Activated T-helper 2 cell treated with anti-CD3 and anti-CD28 coated beads, Interferon-gamma antibody, Interleukin-2, Interleukin-4, amounts not matched to agents 10 μg/mL and 5 μg/mL and 100 μg/mL, durations not matched to agents 14 hours and 24 hours and 36 hours (primary cell): ENCODE measurements at regions not wholly inside any gene's neighbourhood (a gene's known extent, or its start where the extent isn't known, plus 50 kb on each side); places are given as distances from the start of the nearest gene placed in this dataset.
"Not testable (repeated sequence)": the region's sequence is repeated elsewhere in the genome, so short reads cannot be mapped to it uniquely, and the experiment has no call there.

Experiments
- DNase-seq: peaks from one replicate; pipeline ENCODE4 v3.0.0; 2021; ENCODE audit warnings: low spot score
- H3K27ac Mint-ChIP-seq: one replicate; pipeline ENCODE4 v1.8.0; 2021; ENCODE audit warnings: mixed read lengths
- H3K27me3 Mint-ChIP-seq: one replicate; pipeline ENCODE4 v1.8.0; 2021; ENCODE audit warnings: low read depth, mixed read lengths
- H3K36me3 Mint-ChIP-seq: one replicate; pipeline ENCODE4 v1.8.0; 2021; ENCODE audit warnings: low read depth, mixed read lengths
- H3K4me1 Mint-ChIP-seq: one replicate; pipeline ENCODE4 v1.8.0; 2021; ENCODE audit warnings: low read depth, mixed read lengths
- H3K4me3 Mint-ChIP-seq: one replicate; pipeline ENCODE4 v1.8.0; 2021; ENCODE audit warnings: low read depth, mild to moderate bottlenecking, moderate library complexity, mixed read lengths
- H3K9me3 Mint-ChIP-seq: one replicate; pipeline ENCODE4 v1.8.0; 2021; ENCODE audit warnings: mixed read lengths
- intact Hi-C: fragments of 100-400 bp; cut with micrococcal nuclease; formaldehyde crosslinking; loops from one replicate; pipeline ENCODE4 v1.15.1; 2023

DNA sequence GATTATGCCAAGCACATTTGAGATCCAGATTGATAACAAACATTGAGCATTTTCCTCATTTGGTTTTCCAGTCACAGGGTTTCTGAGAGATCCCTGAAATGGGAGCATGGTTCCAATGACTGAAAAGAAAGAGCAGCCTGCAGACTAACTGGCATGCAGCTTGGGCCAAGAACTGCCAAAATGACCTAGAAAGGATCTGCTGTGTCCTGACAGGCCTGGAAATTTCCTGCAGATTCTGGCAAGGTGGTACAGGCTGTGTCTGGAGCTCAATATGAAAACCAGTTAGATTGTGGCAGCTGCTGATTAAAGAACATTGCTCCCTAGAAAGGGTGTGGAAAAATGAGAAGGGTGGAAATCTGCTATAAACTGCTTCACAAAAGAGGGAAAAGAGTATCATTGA is 417.3 kb downstream of the IPO8 start:
- Mint-ChIP-seq H3K4me1 (no peaks in the 10 kb centered on the region), H3K27ac (no peak overlapping the region), H3K9me3 (peaks cover 2% of the 10 kb centered on the region), H3K4me3 (no peak overlapping the region), H3K27me3 (no peaks in the 10 kb centered on the region), H3K36me3 (no peaks in the 10 kb centered on the region)
- intact Hi-C loops: no loop called here
- no peak for DNase-seq

DNA sequence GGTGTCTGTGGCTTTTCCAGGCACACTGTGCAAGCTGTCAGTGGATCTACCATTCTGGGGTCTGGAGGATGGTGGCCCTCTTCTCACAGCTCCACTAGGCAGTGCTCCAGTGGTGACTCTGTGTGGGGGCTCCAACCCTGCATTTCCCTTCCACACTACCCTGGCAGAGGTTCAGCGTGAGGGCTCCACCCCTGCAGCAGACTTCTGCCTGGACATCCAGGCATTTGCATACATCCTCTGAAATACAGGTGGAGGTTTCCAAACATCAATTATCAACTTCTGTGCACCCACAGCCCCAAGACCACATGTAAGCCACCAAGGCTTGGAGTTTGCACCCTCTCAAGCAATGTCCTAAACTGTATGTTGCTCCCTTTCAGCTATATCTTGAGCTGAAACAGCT is 423.2 kb downstream of the IPO8 start:
- not testable (repeated sequence) for H3K4me1 Mint-ChIP-seq

DNA sequence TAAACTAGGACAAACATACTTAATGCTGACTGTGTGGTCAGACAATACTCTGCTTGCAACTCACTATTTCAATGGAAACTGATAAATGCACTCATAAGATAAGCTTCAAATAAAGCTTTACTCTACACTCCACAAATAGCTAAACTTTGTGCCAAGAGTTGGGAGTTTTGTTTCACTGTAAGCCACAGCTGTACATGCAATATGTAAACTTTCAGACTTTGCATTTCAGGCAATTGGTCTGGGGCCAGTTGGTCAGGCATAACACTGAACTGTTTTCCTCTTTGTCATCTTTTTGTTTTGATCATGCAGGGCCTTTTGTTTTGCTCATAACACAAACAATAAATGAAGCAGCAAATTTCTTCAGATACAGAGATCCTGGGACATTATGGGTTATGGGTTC is 426.2 kb downstream of the IPO8 start:
- H3K4me1 Mint-ChIP-seq: no peaks in the 10 kb centered on the region
- DNase-seq: no peak
- H3K27ac Mint-ChIP-seq: no peak overlapping the region
- H3K27me3 Mint-ChIP-seq: no peaks in the 10 kb centered on the region
- intact Hi-C loops: no loop called here
- H3K36me3 Mint-ChIP-seq: no peaks in the 10 kb centered on the region
- H3K9me3 Mint-ChIP-seq: peaks cover 8% of the 10 kb centered on the region
- H3K4me3 Mint-ChIP-seq: no peak overlapping the region

More for the DNA sequence above, 423.2 kb downstream of the IPO8 start:
- intact Hi-C loops, DNase-seq, H3K36me3 Mint-ChIP-seq, H3K4me3 Mint-ChIP-seq, H3K9me3 Mint-ChIP-seq, H3K27ac Mint-ChIP-seq, H3K27me3 Mint-ChIP-seq: not testable (repeated sequence)

DNA sequence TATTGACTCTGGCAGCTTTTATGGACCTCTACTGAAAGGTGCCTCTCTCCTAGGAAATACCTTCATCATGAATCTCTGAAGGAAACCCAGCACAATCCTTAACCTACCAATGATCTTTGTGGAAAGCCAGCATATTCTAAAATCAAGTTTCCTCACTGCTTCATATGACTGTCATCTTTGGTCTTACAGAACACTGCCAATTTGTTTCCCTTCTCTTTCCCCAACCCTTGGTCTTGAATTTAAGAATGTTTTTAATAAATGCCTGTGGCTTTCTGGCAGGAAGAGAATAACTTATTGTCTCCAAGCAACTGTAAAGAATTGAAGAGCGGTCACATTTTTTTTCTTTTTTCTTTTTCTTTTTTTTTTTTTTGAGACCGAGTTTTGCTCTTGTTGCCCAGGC is 427.6 kb downstream of the IPO8 start:
- no peak for DNase-seq
- no peaks in the 10 kb centered on the region for H3K27me3 Mint-ChIP-seq
- peaks cover 2% of the 10 kb centered on the region for H3K9me3 Mint-ChIP-seq
- H3K27ac Mint-ChIP-seq: no peak overlapping the region
- no peak overlapping the region for H3K4me3 Mint-ChIP-seq
- H3K4me1 Mint-ChIP-seq: no peaks in the 10 kb centered on the region
- no peaks in the 10 kb centered on the region for H3K36me3 Mint-ChIP-seq
- intact Hi-C loops: no loop called here

DNA sequence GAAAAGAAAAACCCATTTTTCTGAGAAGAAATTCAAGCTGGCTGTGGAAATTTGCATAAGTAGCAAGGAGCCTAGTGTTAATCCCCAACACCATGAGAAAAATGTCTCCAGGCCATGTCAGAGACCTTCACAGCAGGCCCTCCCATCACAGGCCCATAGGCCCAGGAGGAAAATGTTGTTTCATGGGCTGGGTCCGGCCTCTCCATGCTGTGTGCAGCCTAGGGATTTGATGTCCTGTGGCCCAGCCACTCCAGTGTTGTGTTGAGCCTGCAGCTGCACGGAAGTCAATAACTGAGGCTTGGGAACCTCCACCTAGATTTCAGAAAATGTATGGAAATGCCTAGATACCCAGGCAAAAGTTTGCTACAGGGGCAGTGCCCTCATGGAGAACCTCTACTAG is 432.2 kb downstream of the IPO8 start:
- H3K4me1 Mint-ChIP-seq: no peaks in the 10 kb centered on the region
- no peaks in the 10 kb centered on the region for H3K9me3 Mint-ChIP-seq
- no peak for DNase-seq
- H3K27ac Mint-ChIP-seq: no peak overlapping the region
- intact Hi-C loops: no loop called here
- no peak overlapping the region for H3K4me3 Mint-ChIP-seq
- H3K36me3 Mint-ChIP-seq: no peaks in the 10 kb centered on the region
- no peaks in the 10 kb centered on the region for H3K27me3 Mint-ChIP-seq

DNA sequence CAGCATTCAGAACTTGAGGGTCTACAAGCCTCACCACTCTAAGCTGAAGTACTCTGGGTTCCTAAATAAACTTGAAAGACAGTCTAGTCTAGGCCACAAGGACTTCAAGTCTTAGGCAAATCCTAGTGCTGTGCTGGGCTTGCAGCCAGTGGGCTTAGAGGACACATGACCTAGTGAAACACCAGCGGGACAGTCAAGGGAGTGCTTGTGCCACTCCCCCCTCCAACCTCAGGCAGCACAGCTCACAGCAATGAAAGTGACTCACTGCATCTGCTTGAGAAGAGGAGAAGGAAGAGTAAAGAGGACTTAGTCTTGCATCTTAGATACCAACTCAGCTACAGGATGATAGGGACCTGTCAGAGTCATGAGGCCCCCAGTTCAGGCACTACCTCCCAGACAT is 438.1 kb downstream of the IPO8 start:
- Mint-ChIP-seq H3K36me3 (no peaks in the 10 kb centered on the region), H3K4me3 (no peak overlapping the region), H3K4me1 (no peaks in the 10 kb centered on the region), H3K27ac (no peak overlapping the region), H3K27me3 (no peaks in the 10 kb centered on the region), H3K9me3 (no peaks in the 10 kb centered on the region)
- DNase-seq: no peak
- intact Hi-C loops: no loop called here

DNA sequence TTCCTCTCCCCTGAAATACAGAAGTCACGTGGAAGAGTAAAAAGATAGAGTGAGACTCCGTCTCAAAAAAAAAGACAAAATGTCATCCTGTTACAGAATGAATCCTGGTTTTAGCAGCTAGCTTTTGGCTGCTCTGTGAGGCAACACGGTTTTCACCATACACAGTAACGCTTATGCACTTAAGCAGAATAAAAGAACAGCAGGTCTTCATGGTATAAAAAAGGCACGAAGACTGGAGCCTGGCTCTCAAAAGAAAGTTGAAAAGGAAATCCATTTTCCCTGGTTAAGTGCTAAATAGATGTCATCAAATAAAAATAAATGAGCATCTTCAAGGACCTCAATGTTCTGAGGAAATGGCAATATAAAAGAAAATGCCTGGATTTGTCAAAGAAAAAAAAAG is 444.1 kb downstream of the IPO8 start:
- DNase-seq: no peak
- Mint-ChIP-seq H3K4me1 (no peaks in the 10 kb centered on the region), H3K27ac (no peak overlapping the region), H3K36me3 (no peaks in the 10 kb centered on the region), H3K4me3 (no peak overlapping the region), H3K27me3 (no peaks in the 10 kb centered on the region), H3K9me3 (no peaks in the 10 kb centered on the region)
- intact Hi-C loops: no loop called here

DNA sequence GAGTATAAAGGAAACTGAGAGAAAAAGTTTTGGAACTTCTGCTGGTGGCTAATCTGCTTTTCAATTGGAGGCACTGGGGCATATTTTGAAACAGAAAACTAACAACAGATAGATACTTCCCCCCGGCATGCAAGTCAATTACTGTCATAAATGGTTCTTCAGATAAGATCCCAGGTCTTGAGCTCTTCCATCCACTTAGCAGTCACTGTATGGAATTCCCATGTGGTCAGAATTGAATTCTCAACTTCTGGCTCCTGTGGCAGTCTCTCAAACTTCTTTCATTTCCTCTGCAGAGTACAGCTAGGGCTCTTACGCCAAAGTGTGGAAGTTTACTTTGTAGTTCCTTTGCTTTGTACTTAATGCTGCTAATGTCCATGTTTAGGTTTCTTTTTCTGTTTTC is 452.2 kb downstream of the IPO8 start:
- Mint-ChIP-seq H3K9me3 (no peaks in the 10 kb centered on the region), H3K27ac (no peak overlapping the region), H3K36me3 (no peaks in the 10 kb centered on the region), H3K4me3 (no peak overlapping the region), H3K27me3 (no peaks in the 10 kb centered on the region), H3K4me1 (no peaks in the 10 kb centered on the region)
- no peak for DNase-seq
- intact Hi-C loops: no loop called here

DNA sequence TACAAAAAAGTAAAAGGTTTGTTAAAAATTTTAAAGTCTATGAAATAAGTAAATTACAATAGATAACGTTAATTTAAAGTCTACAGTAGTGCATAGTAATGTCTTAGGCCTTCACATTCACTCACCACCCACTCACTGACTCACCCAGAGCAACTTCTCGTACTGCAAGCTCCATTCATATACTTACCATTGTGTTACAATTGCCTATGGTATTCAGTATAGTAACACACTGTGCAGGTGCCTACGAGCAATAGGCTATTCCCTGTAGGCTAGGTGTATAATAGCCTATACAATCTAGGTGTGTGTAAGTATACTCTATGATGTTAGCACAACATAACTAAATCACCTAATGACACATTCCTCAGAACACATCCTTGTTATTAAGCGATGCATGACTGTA is 435.3 kb upstream of the TMTC1 start:
- Mint-ChIP-seq H3K9me3 (no peaks in the 10 kb centered on the region), H3K4me1 (no peaks in the 10 kb centered on the region), H3K4me3 (no peak overlapping the region), H3K27me3 (no peaks in the 10 kb centered on the region), H3K27ac (no peak overlapping the region), H3K36me3 (no peaks in the 10 kb centered on the region)
- no peak for DNase-seq
- intact Hi-C loops: no loop called here

DNA sequence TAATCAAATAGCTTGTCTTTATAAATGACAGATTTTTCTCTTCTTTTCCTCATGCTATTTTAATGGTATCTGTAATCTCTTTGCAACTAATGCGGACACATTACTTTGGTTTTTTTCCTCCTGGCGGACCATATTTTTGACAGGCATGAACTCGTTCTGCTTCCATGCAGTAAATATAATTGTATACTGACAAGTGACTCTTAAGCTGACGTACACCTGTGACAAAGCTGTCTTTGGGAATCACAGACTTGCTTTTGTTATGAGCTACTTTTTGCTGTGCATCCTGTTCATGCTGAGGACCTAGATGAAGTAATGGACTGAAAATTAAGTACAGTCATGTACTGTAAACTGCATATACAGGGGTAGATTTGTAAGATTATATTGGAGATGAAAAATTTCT is 434.3 kb upstream of the TMTC1 start:
- no peaks in the 10 kb centered on the region for H3K36me3 Mint-ChIP-seq
- H3K27me3 Mint-ChIP-seq: no peaks in the 10 kb centered on the region
- H3K4me3 Mint-ChIP-seq: no peak overlapping the region
- H3K4me1 Mint-ChIP-seq: no peaks in the 10 kb centered on the region
- no peak overlapping the region for H3K27ac Mint-ChIP-seq
- DNase-seq: no peak
- no peaks in the 10 kb centered on the region for H3K9me3 Mint-ChIP-seq
- intact Hi-C loops: no loop called here

DNA sequence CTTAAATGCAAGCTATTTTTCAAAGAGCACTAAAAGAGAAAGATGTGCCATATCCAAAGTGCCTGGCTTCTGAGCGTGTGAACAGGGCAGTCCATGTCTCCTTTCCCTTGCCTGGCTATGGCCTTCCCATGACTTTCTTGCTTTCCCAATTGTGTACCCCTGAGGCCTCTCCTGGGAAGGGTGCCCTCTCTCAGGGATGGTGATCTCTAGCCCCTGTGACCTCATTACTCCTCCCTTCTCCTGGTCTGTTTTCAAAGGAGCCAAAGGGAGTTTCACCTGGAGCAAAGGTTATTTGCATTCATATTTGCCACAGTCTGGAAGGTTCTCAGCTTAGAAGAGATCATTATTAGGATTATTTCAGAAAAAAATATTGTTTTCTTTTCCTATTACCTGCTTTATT is 429.4 kb upstream of the TMTC1 start:
- Mint-ChIP-seq H3K9me3 (no peaks in the 10 kb centered on the region), H3K4me3 (no peak overlapping the region), H3K4me1 (no peaks in the 10 kb centered on the region), H3K27me3 (no peaks in the 10 kb centered on the region), H3K27ac (no peak overlapping the region), H3K36me3 (no peaks in the 10 kb centered on the region)
- intact Hi-C loops: no loop called here
- DNase-seq: no peak

DNA sequence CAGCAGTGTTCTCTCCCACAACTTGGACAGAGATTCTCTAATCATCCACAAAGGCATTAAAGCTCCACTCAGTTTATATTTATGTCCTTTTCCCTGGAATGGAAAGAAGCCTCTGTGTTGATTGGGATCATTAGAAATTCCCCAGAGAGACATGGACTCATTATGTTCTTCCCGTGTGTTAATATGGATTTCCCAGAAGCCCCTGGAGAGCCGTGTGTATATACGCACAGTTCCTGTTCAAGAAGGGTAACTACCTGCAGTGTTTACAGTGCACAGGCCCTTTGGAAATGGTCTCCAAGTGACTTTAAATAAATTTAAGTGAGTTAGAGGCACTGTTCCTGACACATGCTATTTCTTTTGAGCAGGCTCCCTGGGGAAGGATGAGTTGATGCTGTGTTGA is 428.0 kb upstream of the TMTC1 start:
- H3K27ac Mint-ChIP-seq: no peak overlapping the region
- H3K27me3 Mint-ChIP-seq: no peaks in the 10 kb centered on the region
- no peak overlapping the region for H3K4me3 Mint-ChIP-seq
- DNase-seq: no peak
- intact Hi-C loops: no loop called here
- no peaks in the 10 kb centered on the region for H3K36me3 Mint-ChIP-seq
- H3K4me1 Mint-ChIP-seq: no peaks in the 10 kb centered on the region
- no peaks in the 10 kb centered on the region for H3K9me3 Mint-ChIP-seq

DNA sequence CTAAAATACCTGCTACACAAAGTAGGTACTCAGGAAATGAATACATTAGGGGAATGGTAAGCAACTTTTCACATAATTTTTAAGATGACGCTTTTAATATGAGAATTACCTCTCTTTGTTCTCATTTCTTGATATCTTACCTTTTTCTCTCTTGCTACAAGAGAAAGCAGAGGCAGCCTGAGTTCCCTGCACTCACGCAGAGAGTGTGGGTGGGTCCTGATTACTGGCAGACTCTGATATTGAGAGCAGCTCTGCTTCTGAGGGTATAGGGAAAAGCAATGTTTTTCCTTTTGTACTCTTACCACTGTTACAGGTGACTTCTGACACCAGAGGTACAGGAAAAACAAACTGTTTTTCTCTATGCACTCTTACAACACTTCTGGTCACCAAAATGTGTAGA is 420.2 kb upstream of the TMTC1 start:
- DNase-seq: no peak
- no peak overlapping the region for H3K4me3 Mint-ChIP-seq
- H3K9me3 Mint-ChIP-seq: no peaks in the 10 kb centered on the region
- peaks cover 7% of the 10 kb centered on the region for H3K27me3 Mint-ChIP-seq
- no peak overlapping the region for H3K27ac Mint-ChIP-seq
- no peaks in the 10 kb centered on the region for H3K4me1 Mint-ChIP-seq
- no peaks in the 10 kb centered on the region for H3K36me3 Mint-ChIP-seq
- intact Hi-C loops: no loop called here

DNA sequence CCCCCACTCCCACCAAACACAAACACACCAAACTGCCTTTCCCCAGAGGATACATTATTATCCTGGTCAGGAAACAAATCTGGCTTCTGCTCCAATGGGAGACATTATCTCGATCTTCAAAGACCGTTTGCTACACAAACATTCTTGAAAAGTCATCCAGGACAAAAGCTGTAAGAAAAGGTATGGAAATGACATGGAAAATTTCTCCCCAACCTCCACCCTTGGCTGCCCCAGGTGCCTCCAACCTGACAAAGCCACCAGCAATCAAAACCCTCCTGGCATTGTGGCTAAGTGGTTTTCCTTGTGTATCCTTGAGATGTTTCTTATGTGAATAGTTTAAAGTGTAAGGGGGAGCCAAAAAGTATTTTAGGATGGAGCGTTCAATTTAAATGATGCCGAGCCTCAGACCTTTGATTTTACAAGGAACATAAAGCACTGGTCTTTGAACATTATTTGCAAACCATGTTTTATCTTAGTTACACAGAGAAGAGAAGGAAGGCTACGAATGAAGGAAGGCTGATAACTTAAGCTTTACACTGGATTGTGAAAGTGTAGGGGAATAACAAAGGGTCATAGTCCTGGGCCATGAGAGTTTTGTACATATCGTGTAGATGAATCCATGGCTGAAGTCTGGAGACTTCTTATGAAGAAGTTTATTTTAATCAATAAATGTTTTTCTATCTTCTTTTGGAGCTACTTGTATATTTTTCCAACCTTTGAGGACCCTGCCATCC is 418.9 kb upstream of the TMTC1 start:
- intact Hi-C loops: no loop called here
- H3K36me3 Mint-ChIP-seq: no peaks in the 10 kb centered on the region

More for the DNA sequence above, 418.9 kb upstream of the TMTC1 start:
- Mint-ChIP-seq H3K9me3 (no peaks in the 10 kb centered on the region), H3K4me3 (no peak overlapping the region), H3K27ac (no peak overlapping the region), H3K4me1 (no peaks in the 10 kb centered on the region), H3K27me3 (peaks cover 7% of the 10 kb centered on the region)
- no peak for DNase-seq
